GM19240 (cell line): ENCODE measurements at regions not wholly inside any gene's neighbourhood (a gene's known extent, or its start where the extent isn't known, plus 50 kb on each side); places are given as distances from the start of the nearest gene placed in this dataset.

Source experiments
- DNase-seq: peaks from one replicate; pipeline ENCODE4 v3.0.0; 2011; ENCODE audit warnings: low spot score; ENCODE audit not compliant: insufficient read length

DNA sequence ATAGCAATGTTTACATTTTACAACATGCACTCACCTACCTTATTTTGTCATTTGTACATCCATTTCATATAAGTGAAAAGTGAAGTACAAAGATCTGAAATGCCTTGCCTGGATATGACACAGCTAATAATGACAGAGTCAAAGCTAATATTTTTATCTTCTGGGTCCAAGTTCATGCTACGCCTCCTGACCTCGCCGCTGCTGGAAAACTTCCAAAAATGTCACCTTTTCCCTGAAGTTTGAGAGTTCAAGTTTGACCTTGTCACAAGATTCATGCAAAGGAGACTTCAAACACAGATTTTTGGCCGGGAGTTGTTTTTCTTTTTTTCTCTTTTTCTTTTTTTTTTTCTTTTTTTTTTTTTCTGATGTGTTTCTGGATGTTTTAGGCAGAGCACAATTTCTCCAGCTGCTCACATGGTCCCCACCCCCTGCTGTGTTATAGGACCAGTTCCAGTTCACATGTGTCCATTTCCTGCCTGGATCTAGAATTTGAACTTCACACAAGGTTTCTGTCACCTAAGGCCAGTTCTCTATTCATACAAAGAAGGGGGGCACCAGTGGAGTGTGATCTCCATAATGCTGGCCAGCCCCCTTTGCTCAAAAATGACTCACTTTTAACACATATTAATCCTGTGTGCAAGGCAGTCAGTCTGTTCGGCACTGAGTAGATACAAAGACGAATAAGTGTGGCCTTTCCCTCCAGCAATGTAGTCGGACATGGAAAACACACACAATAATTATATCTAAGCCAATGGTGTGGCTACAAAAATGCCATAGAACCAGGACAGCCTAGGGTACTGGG lies 546.8 kb downstream of the BUD13 start:
- no peak for DNase-seq

DNA sequence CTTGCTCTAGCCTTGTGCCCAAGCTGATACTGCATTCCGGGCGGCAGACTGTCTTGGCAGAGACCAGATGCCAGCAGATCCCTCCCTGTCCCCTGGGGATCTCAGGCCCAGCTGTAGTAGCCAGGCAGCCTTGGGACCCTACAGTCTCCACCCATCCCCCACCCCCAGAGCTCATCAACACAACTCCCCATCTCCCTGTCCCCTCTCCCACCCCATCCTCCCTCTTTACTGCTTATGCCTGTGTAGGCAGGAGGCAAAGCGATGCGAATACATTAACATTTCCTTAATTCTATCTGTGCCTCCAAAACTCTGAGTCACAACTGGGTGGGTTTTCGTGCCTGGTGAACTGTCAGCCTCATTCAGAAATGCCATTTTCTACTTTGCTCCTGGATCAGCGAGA lies 547.6 kb downstream of the BUD13 start:
- DNase-seq, result no peak

DNA sequence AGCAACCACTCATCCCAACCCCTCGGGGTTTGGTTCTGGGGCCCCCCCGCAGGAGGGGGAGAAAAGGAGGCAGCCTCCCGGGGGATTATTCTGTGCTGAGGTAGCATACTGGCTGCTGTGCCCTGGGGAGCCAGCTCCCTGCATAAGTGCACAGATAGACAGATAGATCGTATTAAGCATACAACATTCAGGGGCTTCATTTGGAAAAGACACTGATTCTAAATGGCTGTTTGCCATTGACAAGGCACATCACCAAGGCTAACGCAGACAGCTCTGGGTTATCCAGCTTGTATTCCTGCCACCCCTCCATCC lies 547.9 kb downstream of the BUD13 start:
- no peak for DNase-seq

DNA sequence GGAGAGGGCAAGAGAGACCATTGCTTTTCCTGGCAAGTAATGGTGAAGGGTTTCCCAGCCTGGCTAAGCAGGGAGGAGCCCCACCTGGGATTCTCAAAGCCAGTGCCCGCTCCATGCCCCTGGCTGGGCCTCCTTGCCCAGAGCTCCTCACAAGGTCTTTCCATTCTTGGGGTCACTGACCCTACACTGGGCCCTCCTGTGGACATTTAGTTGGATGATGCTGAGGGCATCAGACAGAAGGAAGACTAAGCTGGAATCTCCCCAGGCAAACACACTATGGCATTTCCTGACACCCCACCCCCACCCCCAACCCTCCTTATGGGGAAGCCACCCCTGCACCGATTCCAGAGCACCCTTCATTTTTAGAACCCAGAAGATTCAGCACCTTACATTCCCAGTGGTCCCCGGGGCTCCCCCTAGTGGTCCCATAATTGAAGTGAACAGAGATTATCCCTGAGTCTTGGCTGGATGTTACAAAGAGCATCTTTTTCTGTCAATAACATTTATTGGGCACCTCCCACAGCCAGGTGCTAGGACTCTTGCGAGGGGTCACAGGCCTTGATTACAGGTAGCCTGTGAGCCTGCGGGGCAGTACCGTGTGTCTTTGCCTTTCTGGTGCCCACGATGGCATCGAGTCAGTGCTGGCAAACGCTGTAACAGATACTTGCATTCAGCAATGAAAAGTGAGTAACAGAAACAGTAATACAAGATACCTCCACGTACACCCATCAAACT lies 548.5 kb downstream of the BUD13 start:
- DNase-seq, result peak; percentile 35

DNA sequence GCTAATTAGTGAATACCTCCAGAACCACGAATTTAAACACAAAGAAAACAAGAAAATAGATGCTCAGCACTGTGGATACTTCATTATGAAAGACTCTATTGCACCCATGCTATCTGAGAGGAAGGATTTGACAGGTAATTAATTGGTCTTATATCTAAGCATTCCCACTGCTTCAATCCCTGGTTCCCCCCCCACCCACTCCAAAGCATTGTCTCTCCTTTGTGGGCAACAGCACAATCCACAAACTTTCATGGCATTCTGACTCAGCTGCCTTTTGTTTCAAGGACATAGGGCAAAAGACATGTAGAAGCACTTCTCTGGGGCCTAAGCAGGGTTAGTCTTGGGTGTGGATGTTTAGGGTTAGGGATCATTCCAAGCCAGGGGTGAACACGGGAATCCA lies 551.4 kb downstream of the BUD13 start:
- DNase-seq, result no peak

DNA sequence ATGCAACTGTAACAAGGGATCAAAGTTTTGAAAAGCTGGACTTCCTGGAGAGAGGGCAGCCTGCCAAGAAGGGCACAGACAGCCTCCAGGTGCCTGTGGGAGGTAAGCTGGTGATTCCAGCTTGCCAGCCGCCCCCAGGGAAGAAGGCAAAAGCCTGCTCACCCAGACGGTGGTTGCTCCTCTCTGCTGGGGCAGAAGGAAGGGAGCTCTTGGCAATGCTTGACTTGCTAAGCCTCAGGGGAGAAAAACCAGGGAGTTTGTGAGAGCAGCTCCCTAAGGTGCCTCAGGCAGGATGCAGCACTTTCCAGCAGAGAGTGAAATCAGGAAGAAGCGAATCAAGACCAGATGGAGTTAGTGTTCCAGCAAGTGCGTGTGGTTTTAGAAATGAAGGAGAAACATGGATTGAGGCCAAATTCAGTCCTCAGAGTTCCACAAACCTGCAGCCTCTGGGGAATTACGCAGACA lies 553.6 kb downstream of the BUD13 start:
- no peak for DNase-seq

- DNase-seq, result no peak
Measured at GRCh38 chr11:116217441-116217840, 555.3 kb downstream of the BUD13 start.

DNA sequence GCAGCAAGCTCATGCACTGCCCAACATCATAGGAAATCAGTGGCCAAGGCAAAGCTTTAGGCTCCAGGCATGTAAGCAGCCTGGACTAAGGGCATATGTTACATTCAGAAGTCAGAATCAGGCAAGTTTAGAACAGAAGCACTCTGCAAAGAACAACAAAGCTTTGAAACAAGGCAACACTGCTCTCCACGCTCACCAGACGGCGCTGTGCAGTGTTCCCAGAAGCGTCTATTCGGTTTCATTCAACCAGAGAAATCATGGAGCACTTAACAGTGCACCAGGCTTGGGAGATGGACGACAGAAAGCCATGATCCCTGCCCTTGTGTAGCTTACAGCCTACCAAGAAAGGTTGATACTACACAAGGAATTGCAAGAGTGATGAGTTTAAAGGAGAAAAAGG lies 555.8 kb downstream of the BUD13 start:
- DNase-seq, result no peak

GRCh38 chr11:116215471-116216113 lies 557.2 kb downstream of the BUD13 start:
- no peak for DNase-seq

DNA sequence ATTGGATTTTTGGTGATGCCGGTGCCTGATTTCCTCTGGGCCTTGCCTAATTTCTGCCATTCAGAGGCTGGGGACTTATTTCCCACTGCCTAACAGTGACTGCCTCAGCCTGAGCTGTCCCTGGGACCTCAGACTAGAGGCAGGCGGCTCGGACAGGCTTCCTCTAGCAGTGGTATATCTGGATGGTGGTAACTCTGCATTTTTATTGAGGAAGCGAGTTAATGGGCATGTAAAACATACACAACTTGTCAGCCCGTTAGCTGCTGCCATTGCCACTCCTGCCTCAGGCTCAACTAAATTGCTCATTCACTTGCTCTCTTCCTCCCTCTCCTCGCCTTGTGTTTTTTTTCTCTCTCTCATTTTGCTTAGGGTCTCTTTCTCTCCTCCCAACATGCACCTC lies 561.6 kb downstream of the BUD13 start:
- no peak for DNase-seq

DNA sequence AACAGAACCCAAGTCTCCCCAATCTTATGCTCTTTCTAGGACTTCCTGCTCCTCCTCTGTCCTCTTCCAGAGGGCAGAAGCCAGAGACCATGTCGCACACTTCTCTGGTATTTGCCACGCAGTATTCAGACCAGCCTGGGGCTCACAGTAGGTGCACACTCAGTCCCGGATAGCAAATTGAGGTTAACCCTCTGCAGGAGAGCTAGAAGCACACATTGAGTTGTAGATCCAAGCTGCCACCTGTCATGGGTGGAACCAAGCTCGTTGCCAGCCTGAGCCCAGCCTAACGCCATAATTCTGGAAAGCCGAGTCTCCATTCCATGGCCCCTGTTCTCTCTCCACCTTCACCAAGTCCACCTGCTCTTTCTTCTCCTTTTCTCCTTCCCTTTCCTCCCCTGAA lies 562.1 kb downstream of the BUD13 start:
- no peak for DNase-seq

GRCh38 chr11:116209255-116209654 lies 563.5 kb downstream of the BUD13 start:
- DNase-seq, result no peak

DNA sequence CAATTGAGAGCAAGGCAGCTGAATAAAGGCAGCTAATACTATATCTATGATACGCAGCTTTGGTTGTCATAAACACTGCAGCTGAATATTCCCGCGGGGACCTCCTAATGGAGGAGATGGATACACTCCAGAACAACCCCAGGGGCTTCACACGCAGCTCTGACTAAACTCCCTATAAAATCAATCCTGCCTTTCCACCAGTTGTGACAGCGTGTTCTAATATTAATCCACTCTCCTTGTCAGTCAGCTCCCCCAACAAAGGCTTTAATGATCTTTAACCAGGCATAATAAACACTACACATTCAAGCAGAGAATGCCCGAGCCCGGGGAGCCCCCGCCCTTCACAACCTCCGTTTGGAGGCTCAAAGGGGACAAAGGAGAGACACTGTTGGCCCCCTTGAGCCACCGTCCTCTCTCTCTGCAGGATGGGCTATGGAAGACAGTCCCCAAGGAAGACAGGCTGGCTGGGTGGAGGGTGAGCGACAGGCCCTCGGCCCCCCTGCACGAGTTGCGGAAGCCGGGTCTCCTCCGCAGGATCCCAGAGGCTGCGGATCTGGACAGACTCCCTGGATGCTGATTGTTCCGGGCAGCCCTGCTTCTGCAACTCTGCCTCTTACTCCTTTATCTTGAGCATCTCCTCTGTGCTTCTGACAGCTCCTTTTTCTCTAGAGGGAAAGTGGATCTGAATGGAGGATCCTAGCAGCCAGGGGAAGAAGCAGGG lies 565.2 kb downstream of the BUD13 start:
- DNase-seq, result no peak

GRCh38 chr11:116207019-116207418 lies 565.8 kb downstream of the BUD13 start:
- DNase-seq, result no peak

GRCh38 chr11:116202922-116203321 lies 569.9 kb downstream of the BUD13 start:
- DNase-seq, result no peak

DNA sequence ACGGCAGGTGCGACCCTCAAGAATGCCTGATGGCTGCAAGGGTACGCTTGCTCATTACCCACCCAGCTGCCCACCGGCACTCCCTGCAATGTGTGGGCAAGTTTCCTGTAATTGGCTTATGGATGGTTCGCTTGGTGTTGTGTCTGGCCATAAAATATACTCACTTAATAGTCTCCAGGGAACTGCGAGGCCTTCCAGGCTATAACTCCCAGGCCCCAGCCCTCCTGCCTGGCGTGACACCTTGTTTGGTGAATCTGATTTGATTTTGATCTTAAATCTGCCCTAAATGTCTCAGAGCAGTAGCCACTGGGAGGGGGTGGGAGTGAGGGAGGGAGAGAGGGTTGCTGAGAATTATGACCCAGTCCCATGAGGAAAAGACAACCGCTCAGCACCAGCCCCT lies 572.2 kb downstream of the BUD13 start:
- no peak for DNase-seq

DNA sequence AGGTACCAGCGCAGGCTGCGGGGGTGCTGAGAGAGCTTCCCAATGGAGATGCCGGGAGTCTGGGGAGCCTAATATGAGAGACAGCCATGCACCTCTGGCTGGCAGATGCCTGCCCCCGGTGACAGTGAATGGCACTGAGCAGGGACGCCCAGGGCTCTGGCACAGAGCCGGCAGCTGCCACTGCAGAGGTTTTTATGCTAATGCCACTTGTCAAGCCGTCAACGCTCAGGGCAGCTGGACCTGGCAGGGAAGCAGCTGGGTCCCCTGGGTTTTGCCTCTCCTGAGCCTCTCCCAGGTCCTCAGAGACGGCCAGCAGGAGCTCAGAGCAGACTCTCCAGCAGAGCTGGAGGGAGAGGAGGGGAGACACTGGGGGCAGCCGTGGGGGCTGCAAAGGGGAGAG lies 573.6 kb downstream of the BUD13 start:
- no peak for DNase-seq

GRCh38 chr11:116194156-116194904 lies 578.5 kb downstream of the BUD13 start:
- DNase-seq, result no peak

GRCh38 chr11:116193321-116194131 lies 579.3 kb downstream of the BUD13 start:
- no peak for DNase-seq

DNA sequence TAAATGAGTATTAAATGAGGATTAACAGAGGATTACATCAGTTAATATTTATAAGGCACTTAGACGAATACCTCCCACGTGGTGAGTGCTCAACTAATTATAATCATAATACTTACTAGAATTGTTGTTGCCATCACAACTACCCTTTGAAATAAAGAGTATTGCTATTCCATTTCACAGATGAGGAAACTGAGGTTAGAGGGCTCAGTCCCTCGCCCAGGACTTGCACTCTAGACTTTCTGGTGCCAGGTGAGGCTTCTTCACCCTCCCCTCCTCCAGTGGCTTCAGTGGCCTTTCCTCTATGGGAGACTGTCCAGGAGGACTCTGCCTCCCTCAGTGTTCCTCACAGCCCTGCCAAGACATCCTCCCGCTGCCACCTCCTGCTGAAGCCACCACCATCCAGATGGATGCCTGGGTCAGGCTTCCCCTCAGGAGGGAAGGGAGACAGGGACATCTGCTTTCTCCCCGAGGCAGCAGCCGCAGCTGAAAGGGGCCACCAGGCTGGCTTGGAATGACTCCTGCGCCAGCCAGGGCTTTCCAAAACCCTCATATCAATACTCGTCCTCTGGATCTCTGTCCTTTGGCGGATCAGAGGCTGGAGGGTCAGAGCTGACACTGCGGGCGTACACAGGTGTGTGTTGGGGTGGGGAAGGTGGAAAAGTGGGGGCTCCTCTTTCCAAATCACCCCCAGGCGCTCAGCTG lies 580.1 kb downstream of the BUD13 start:
- no peak for DNase-seq
